Activated CD8-positive, alpha-beta memory T cell treated with anti-CD3 and anti-CD28 coated beads, Interleukin-2, amount 50 U/mL, for 24 hours (primary cell): ENCODE measurements at regions not wholly inside any gene's neighbourhood (a gene's known extent, or its start where the extent isn't known, plus 50 kb on each side); places are given as distances from the start of the nearest gene placed in this dataset.
"Not testable (repeated sequence)": the region's sequence is repeated elsewhere in the genome, so short reads cannot be mapped to it uniquely, and the experiment has no call there.

Source experiments
- DNase-seq: peaks from one replicate; pipeline ENCODE4 v3.0.0-alpha.2; 2020; ENCODE audit errors: extremely low read depth

GRCh38 chr3:71928212-71928611, 143.3 kb upstream of the PROK2 start:
- no peak for DNase-seq

GRCh38 chr3:71927505-71928066, 142.6 kb upstream of the PROK2 start:
- DNase-seq = no peak

- DNase-seq = no peak
These were observed 141.7 kb upstream of the PROK2 start for GRCh38 chr3:71926616-71927015.

GRCh38 chr3:71926262-71926600, 141.3 kb upstream of the PROK2 start:
- DNase-seq = no peak

- not testable (repeated sequence) for DNase-seq
These were observed 140.7 kb upstream of the PROK2 start for GRCh38 chr3:71925511-71926261.

- no peak for DNase-seq
These were observed 139.8 kb upstream of the PROK2 start for GRCh38 chr3:71924721-71925120.

- DNase-seq = no peak
These were observed 136.1 kb upstream of the PROK2 start for GRCh38 chr3:71921036-71921435.

GRCh38 chr3:71919572-71919971, 134.6 kb upstream of the PROK2 start:
- DNase-seq = no peak

GRCh38 chr3:71917545-71917944, 132.6 kb upstream of the PROK2 start:
- DNase-seq = no peak

- no peak for DNase-seq
These were observed 131.9 kb upstream of the PROK2 start for GRCh38 chr3:71916747-71917369.

- DNase-seq = no peak
These were observed 128.0 kb upstream of the PROK2 start for GRCh38 chr3:71912839-71913495.

- DNase-seq = no peak
These were observed 125.2 kb upstream of the PROK2 start for GRCh38 chr3:71910108-71910507.

- DNase-seq = no peak
These were observed 123.0 kb upstream of the PROK2 start for GRCh38 chr3:71907996-71908395.

GRCh38 chr3:71906976-71907375, 122.0 kb upstream of the PROK2 start:
- no peak for DNase-seq

GRCh38 chr3:71905426-71905825, 120.5 kb upstream of the PROK2 start:
- no peak for DNase-seq

- no peak for DNase-seq
These were observed 119.0 kb upstream of the PROK2 start for GRCh38 chr3:71903936-71904335.

GRCh38 chr3:71903112-71903495, 118.2 kb upstream of the PROK2 start:
- DNase-seq = no peak

- no peak for DNase-seq
These were observed 117.5 kb upstream of the PROK2 start for GRCh38 chr3:71902258-71903111.

- DNase-seq = no peak
These were observed 116.7 kb upstream of the PROK2 start for GRCh38 chr3:71901645-71902044.

- no peak for DNase-seq
These were observed 115.1 kb upstream of the PROK2 start for GRCh38 chr3:71900057-71900456.

- DNase-seq = no peak
These were observed 111.8 kb upstream of the PROK2 start for GRCh38 chr3:71896751-71897150.
